HFFc6 (cell line): ENCODE measurements at regions not wholly inside any gene's neighbourhood (a gene's known extent, or its start where the extent isn't known, plus 50 kb on each side); places are given as distances from the start of the nearest gene placed in this dataset.

Experiments
- DNase-seq: peaks from one replicate; pipeline ENCODE4 v3.0.0-alpha.2; 2018
- H3K27ac Mint-ChIP-seq: 2 replicates; pipeline ENCODE4 v1.8.0; 2020; ENCODE audit warnings: mild to moderate bottlenecking, mixed read lengths
- H3K27me3 Mint-ChIP-seq: 2 replicates; pipeline ENCODE4 v1.8.0; 2021; ENCODE audit warnings: mild to moderate bottlenecking, moderate library complexity, mixed read lengths; ENCODE audit not compliant: insufficient read depth
- H3K36me3 Mint-ChIP-seq: 2 replicates; pipeline ENCODE4 v1.8.0; 2021; ENCODE audit warnings: low read depth, mixed read lengths
- H3K4me1 Mint-ChIP-seq: 2 replicates; pipeline ENCODE4 v1.8.0; 2020; ENCODE audit warnings: low read depth, mixed read lengths
- H3K4me3 Mint-ChIP-seq: 2 replicates; pipeline ENCODE4 v1.8.0; 2020; ENCODE audit warnings: mild to moderate bottlenecking, moderate library complexity, mixed read lengths
- H3K9me3 Mint-ChIP-seq: 2 replicates; pipeline ENCODE4 v1.8.0; 2020; ENCODE audit warnings: mild to moderate bottlenecking, mixed read lengths
- TF ChIP-seq, protein P1 (sequence below): fragments of 200-600 bp; sonication (generic); IDR thresholded peaks from 2 replicates; pipeline ENCODE4 v1.5.0; 2021; ENCODE audit warnings: antibody characterized with exemption, mild to moderate bottlenecking

DNA sequence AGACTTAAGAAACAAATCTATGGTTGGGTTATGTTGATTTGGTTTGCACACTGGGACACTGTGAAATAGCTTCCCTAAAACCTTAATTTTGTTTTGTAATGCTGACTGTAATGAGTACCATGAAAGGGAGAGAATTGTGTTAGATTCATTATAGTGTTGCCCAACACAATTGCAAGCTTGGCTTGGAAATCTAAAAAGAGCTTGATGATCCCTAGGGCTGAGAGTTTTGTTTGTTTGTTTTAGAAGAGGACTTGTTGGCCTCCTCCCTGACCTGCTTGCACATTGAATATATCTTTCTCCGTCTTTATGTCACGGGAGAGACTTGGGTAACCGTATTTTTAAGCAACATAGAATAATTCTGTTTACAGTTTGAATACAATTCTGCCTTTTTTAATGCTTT, 410.1 kb downstream of the ARL4A start:
- Mint-ChIP-seq H3K9me3 (no peaks in the 10 kb centered on the region), H3K27ac (no peak overlapping the region), H3K4me1 (0 out of 2 replicates have a peak, but pooled peaks cover under 1% of the 10 kb centered on the region), H3K4me3 (no peak overlapping the region), H3K36me3 (no peaks in the 10 kb centered on the region), H3K27me3 (no peaks in the 10 kb centered on the region; the same call in 1 of the 2 replicates)
- TF ChIP-seq, protein P1, sequence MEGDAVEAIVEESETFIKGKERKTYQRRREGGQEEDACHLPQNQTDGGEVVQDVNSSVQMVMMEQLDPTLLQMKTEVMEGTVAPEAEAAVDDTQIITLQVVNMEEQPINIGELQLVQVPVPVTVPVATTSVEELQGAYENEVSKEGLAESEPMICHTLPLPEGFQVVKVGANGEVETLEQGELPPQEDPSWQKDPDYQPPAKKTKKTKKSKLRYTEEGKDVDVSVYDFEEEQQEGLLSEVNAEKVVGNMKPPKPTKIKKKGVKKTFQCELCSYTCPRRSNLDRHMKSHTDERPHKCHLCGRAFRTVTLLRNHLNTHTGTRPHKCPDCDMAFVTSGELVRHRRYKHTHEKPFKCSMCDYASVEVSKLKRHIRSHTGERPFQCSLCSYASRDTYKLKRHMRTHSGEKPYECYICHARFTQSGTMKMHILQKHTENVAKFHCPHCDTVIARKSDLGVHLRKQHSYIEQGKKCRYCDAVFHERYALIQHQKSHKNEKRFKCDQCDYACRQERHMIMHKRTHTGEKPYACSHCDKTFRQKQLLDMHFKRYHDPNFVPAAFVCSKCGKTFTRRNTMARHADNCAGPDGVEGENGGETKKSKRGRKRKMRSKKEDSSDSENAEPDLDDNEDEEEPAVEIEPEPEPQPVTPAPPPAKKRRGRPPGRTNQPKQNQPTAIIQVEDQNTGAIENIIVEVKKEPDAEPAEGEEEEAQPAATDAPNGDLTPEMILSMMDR: no peak
- DNase-seq: no peak

DNA sequence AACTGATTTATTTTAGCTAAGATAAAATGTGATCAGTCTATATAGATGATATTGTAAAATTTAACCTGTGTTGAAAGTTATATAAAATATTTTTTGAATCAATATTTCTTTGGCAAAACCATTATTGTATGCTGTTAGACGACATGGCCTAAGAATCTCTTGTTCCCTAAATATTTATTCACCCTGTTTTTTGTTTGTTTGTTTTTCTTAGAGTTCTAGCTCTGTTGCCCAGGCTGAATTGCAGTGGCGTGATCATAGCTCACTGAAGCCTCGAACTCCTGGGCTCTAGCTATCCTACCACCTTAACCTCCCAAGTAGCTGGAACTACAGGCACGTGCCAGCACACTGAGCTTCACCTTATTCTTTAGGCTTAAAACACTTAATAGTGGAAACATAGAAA, 410.7 kb downstream of the ARL4A start:
- DNase-seq: no peak
- no peaks in the 10 kb centered on the region for H3K9me3 Mint-ChIP-seq
- no peaks in the 10 kb centered on the region; the same call in 1 of the 2 replicates for H3K27me3 Mint-ChIP-seq
- no peak overlapping the region for H3K4me3 Mint-ChIP-seq
- no peaks in the 10 kb centered on the region for H3K4me1 Mint-ChIP-seq
- no peaks in the 10 kb centered on the region for H3K36me3 Mint-ChIP-seq
- TF ChIP-seq, protein P1: no peak
- H3K27ac Mint-ChIP-seq: no peak overlapping the region

DNA sequence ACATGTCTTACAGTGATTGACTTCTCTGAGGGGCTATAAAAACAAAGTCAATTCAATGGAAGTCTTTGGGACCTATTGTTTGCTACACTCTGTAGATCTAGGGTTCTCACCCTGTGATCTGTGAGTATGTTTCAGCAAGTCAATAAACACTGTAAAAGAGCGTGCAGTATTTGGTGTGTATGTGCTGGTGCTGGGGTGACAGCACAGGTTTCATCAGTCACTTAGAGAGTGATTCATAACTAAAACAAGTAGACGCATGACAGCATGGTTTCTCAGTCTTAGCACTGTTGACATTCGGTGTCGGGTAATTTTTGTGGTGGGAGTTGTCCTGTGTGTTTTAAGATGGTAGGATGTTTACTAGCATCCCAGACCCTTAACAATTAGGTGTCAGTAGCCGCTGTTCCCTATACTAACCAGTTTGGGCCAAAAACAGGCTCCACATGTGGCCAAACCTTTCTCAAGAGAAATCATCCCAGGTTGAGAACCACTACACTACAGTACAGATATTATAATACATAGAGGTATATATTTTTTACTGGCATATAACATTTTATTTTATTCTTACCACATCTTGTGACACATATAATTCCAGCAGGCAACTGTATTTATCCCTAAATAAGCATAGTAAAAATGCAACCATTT, 411.8 kb downstream of the ARL4A start:
- Mint-ChIP-seq H3K36me3 (no peaks in the 10 kb centered on the region), H3K27me3 (no peaks in the 10 kb centered on the region; the same call in 1 of the 2 replicates), H3K4me3 (no peak overlapping the region), H3K4me1 (no peaks in the 10 kb centered on the region), H3K27ac (no peak overlapping the region), H3K9me3 (no peaks in the 10 kb centered on the region)
- DNase-seq: no peak
- TF ChIP-seq, protein P1: no peak

DNA sequence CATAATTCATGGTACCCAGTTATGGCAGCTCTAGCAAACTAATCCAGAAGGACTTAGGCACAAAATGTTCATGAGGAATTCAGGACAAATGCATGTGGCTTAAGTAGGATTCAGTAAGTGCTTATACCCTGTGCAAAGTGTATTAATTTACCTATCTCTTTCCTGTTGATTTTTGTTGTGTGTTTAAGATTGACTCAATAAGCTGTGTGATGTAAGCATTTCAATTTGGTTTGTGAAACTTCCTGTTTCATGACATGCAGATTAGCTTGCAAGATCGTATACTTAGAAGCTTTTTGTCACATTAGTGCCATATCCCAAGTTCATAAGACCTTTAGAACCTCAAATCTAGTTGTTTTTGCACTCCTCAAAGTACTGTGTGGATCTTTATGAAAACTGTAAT, 416.7 kb downstream of the ARL4A start:
- TF ChIP-seq, protein P1: no peak
- DNase-seq: no peak
- Mint-ChIP-seq H3K4me3 (no peak overlapping the region), H3K27me3 (no peaks in the 10 kb centered on the region; the same call in 1 of the 2 replicates), H3K9me3 (no peaks in the 10 kb centered on the region), H3K4me1 (no peaks in the 10 kb centered on the region), H3K27ac (no peak overlapping the region), H3K36me3 (no peaks in the 10 kb centered on the region)

DNA sequence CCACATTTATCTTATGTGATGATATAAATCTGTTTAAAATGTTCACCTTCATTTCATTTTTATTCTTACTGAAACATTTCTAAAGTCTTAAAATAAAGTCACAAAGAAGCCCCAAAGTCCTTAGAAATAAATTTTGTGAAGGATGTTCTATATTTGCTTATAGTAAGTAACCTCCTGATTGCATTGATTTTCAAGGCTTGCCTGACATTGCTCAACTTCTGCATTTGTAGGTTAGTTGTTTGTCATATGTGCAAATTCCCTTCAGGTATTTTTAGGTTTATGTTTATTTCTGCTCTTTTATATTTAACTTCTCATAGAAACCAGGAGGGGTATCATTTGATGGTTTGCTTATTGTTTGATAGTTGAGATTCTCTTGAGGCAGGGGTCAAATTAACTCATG, 417.8 kb downstream of the ARL4A start:
- DNase-seq: no peak
- TF ChIP-seq, protein P1: no peak
- Mint-ChIP-seq H3K4me3 (no peak overlapping the region), H3K27me3 (no peaks in the 10 kb centered on the region; the same call in 1 of the 2 replicates), H3K4me1 (no peaks in the 10 kb centered on the region), H3K9me3 (no peaks in the 10 kb centered on the region), H3K27ac (no peak overlapping the region), H3K36me3 (no peaks in the 10 kb centered on the region)
